HG02623 (cell line): ENCODE measurements at regions not wholly inside any gene's neighbourhood (a gene's known extent, or its start where the extent isn't known, plus 50 kb on each side); places are given as distances from the start of the nearest gene placed in this dataset.

Experiments
- ATAC-seq: cut with Tn5 transposase; IDR thresholded peaks from one replicate; pipeline ENCODE4 v1.9.1; 2021; ENCODE audit warnings: moderate library complexity; ENCODE audit not compliant: unreplicated experiment

- ATAC-seq: no peak
Observed at GRCh38 chr7:46424934-46425333, 503.9 kb upstream of the IGFBP3 start.

GRCh38 chr7:46421441-46422230 is 500.6 kb upstream of the IGFBP3 start:
- ATAC-seq: no peak

- ATAC-seq: no peak
Observed at GRCh38 chr7:46414946-46415345, 493.9 kb upstream of the IGFBP3 start.

- no peak for ATAC-seq
Observed at GRCh38 chr7:46411236-46411635, 490.2 kb upstream of the IGFBP3 start.

- ATAC-seq: no peak
Observed at GRCh38 chr7:46407125-46407524, 486.1 kb upstream of the IGFBP3 start.

- no peak for ATAC-seq
Observed at GRCh38 chr7:46397591-46397990, 476.5 kb upstream of the IGFBP3 start.

- ATAC-seq: no peak
Observed at GRCh38 chr7:46396481-46396880, 475.4 kb upstream of the IGFBP3 start.

GRCh38 chr7:46393142-46393541 is 472.1 kb upstream of the IGFBP3 start:
- no peak for ATAC-seq

GRCh38 chr7:46391231-46392201 is 470.4 kb upstream of the IGFBP3 start:
- ATAC-seq: no peak

- ATAC-seq: no peak
Observed at GRCh38 chr7:46390042-46390441, 469.0 kb upstream of the IGFBP3 start.

GRCh38 chr7:46389146-46389545 is 468.1 kb upstream of the IGFBP3 start:
- no peak for ATAC-seq

GRCh38 chr7:46387646-46388045 is 466.6 kb upstream of the IGFBP3 start:
- ATAC-seq: no peak

- ATAC-seq: no peak
Observed at GRCh38 chr7:46386428-46387399, 465.6 kb upstream of the IGFBP3 start.

- ATAC-seq: no peak
Observed at GRCh38 chr7:46385662-46386309, 464.7 kb upstream of the IGFBP3 start.

- ATAC-seq: no peak
Observed at GRCh38 chr7:46383605-46384004, 462.5 kb upstream of the IGFBP3 start.

- no peak for ATAC-seq
Observed at GRCh38 chr7:46369933-46370654, 449.0 kb upstream of the IGFBP3 start.

- ATAC-seq: no peak
Observed at GRCh38 chr7:46368871-46369270, 447.8 kb upstream of the IGFBP3 start.

- no peak for ATAC-seq
Observed at GRCh38 chr7:46366526-46366925, 445.5 kb upstream of the IGFBP3 start.

GRCh38 chr7:46363688-46364087 is 442.6 kb upstream of the IGFBP3 start:
- ATAC-seq: no peak

- no peak for ATAC-seq
Observed at GRCh38 chr7:46360811-46361210, 439.7 kb upstream of the IGFBP3 start.
